Neural cell (in vitro differentiated cells): ENCODE measurements at regions not wholly inside any gene's neighbourhood (a gene's known extent, or its start where the extent isn't known, plus 50 kb on each side); places are given as distances from the start of the nearest gene placed in this dataset.

ENCODE experiments used
- H2AFZ ChIP-seq: fragments of 200-600, 300-800 bp; sonication (generic), shearing (Covaris generic); 2 replicates; pipeline ENCODE4 v1.6.0; 2014; ENCODE audit warnings: low read depth, mild to moderate bottlenecking, antibody characterized with exemption, low read length, moderate library complexity
- H3F3A ChIP-seq: fragments of 200-600 bp; shearing (Covaris generic); 2 replicates; pipeline ENCODE4 v1.6.1; 2016; ENCODE audit warnings: mild to moderate bottlenecking, moderate library complexity, mixed read lengths, antibody characterized with exemption, low read length; ENCODE audit not compliant: insufficient read depth, poor library complexity, severe bottlenecking
- H3K27ac ChIP-seq: fragments of 200-600, 300-800 bp; sonication (generic), shearing (Covaris generic); 2 replicates; pipeline ENCODE4 v1.5.1; 2014; ENCODE audit warnings: mild to moderate bottlenecking, low read length, moderate library complexity
- H3K27me3 ChIP-seq: fragments of 300-800, 200-600 bp; sonication (generic), shearing (Covaris generic); 2 replicates; pipeline ENCODE4 v1.6.0; 2014; ENCODE audit warnings: mild to moderate bottlenecking, low read depth, low read length, moderate library complexity; ENCODE audit not compliant: insufficient read depth
- H3K36me3 ChIP-seq: fragments of 300-800, 200-600 bp; sonication (generic), shearing (Covaris generic); 2 replicates; pipeline ENCODE4 v1.5.1; 2014; ENCODE audit warnings: mild to moderate bottlenecking, antibody characterized with exemption, low read length, moderate library complexity; ENCODE audit not compliant: insufficient read depth
- H3K4me2 ChIP-seq: fragments of 300-800, 200-600 bp; sonication (generic), shearing (Covaris generic); 2 replicates; pipeline ENCODE4 v1.6.0; 2014; ENCODE audit warnings: mild to moderate bottlenecking, low read length
- H3K4me3 ChIP-seq: fragments of 300-800, 200-600 bp; sonication (generic), shearing (Covaris generic); 2 replicates; pipeline ENCODE4 v1.5.1; 2014; ENCODE audit warnings: mild to moderate bottlenecking, low read length, moderate library complexity
- H3K79me2 ChIP-seq: fragments of 200-600 bp; shearing (Covaris generic); replicated peaks from 2 replicates; pipeline ENCODE4 v1.6.0; 2014; ENCODE audit warnings: mild to moderate bottlenecking, low read length, moderate library complexity; ENCODE audit not compliant: insufficient read depth
- H3K9ac ChIP-seq: fragments of 300-800, 200-600 bp; sonication (generic), shearing (Covaris generic); 2 replicates; pipeline ENCODE4 v1.6.1; 2016; ENCODE audit warnings: mild to moderate bottlenecking, low read length, mixed read lengths
- H3K9me2 ChIP-seq: fragments of 200-600 bp; shearing (Covaris generic); 2 replicates; pipeline ENCODE4 v1.6.1; 2016; ENCODE audit warnings: mild to moderate bottlenecking, low read length, mixed read lengths; ENCODE audit not compliant: insufficient read depth
- H3K9me3 ChIP-seq: fragments of 200-600, 300-800 bp; sonication (generic), shearing (Covaris generic); 2 replicates; pipeline ENCODE4 v1.6.1; 2016; ENCODE audit warnings: mild to moderate bottlenecking, mixed run types, low read length, moderate library complexity, mixed read lengths
- H4K20me1 ChIP-seq: fragments of 200-600 bp; shearing (Covaris generic); 2 replicates; pipeline ENCODE4 v1.6.1; 2016; ENCODE audit warnings: mild to moderate bottlenecking, mixed run types; ENCODE audit not compliant: insufficient read depth
- EP300 ChIP-seq: fragments of 450-650 bp; conservative IDR thresholded peaks from 2 replicates; pipeline ENCODE4 v1.6.1; 2014; ENCODE audit warnings: antibody characterized with exemption, mild to moderate bottlenecking, moderate library complexity; ENCODE audit not compliant: poor library complexity, severe bottlenecking
- EZH2 ChIP-seq: fragments of 200-600, 300-800 bp; shearing (Covaris generic), sonication (generic); IDR thresholded peaks from 2 replicates; pipeline ENCODE4 v1.6.1; 2014; ENCODE audit warnings: antibody characterized with exemption, low read length, borderline replicate concordance, mild to moderate bottlenecking; ENCODE audit not compliant: insufficient read depth, poor library complexity, severe bottlenecking
- MXI1 ChIP-seq: fragments of 450-650 bp; conservative IDR thresholded peaks from 2 replicates; pipeline ENCODE4 v1.6.1; 2014; ENCODE audit warnings: antibody characterized with exemption, mild to moderate bottlenecking; ENCODE audit not compliant: poor library complexity, severe bottlenecking
- POLR2AphosphoS5 ChIP-seq: IDR thresholded peaks from 2 replicates; pipeline ENCODE4 v1.6.1; 2012
- RAD21 ChIP-seq: fragments of 450-650 bp; conservative IDR thresholded peaks from 2 replicates; pipeline ENCODE4 v1.6.1; 2014; ENCODE audit warnings: antibody characterized with exemption, mild to moderate bottlenecking, moderate library complexity
- SMC3 ChIP-seq: fragments of 450-650 bp; conservative IDR thresholded peaks from 2 replicates; pipeline ENCODE4 v1.6.1; 2014; ENCODE audit warnings: antibody characterized with exemption, mild to moderate bottlenecking, moderate library complexity; ENCODE audit not compliant: poor library complexity
- TAF1 ChIP-seq: IDR thresholded peaks from 2 replicates; pipeline ENCODE4 v1.6.1; 2012; ENCODE audit warnings: low read depth
- TF ChIP-seq, protein P1 (sequence below): fragments of 450-650 bp; IDR thresholded peaks from 2 replicates; pipeline ENCODE4 v1.5.1; 2014; ENCODE audit warnings: antibody characterized with exemption, mild to moderate bottlenecking, moderate library complexity; ENCODE audit not compliant: poor library complexity, severe bottlenecking
- TF ChIP-seq, protein P2 (sequence below): IDR thresholded peaks from 2 replicates; pipeline ENCODE4 v1.6.1; 2012; ENCODE audit warnings: borderline replicate concordance

DNA sequence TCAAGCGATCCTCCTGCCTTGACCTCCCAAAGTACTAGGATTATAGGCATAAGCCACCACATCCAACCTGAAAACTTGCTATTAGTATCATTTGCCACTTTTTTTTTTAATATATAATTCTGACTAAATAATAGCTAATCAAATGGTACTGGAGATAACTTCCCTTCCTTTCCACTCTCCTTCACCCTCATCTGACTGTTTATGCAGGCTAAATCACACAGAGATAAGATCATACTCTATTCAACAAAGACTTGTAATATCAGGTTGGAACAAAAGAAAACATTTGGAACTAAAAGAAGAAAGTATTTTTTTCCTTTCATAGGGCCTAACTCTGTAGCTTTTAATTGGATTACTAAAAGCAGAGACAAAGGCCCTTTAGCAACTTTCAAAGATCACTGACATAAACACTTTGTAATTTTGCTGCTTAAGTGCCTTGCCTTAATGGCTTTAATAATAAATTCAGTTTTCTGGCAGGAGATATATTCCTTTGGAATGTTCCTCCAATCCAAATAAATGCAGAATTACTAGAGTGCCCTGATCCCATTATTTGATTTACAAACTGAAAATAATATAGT is 198.7 kb upstream of the ASCC3 start:
- Histone ChIP-seq H3F3A (no peaks in the 10 kb centered on the region), H3K79me2 (no peaks in the 10 kb centered on the region), H3K4me2 (no peak overlapping the region), H3K9me3 (no peaks in the 10 kb centered on the region), H3K9ac (no peak overlapping the region), H3K9me2 (no peaks in the 10 kb centered on the region), H3K36me3 (no peaks in the 10 kb centered on the region), H3K27ac (no peak overlapping the region), H3K27me3 (no peaks in the 10 kb centered on the region), H2AFZ (no peak overlapping the region), H3K4me3 (no peak overlapping the region), H4K20me1 (no peaks in the 10 kb centered on the region)
- no peak for TF ChIP-seq TAF1
- no peak for TF ChIP-seq SMC3
- TF ChIP-seq, protein P1, sequence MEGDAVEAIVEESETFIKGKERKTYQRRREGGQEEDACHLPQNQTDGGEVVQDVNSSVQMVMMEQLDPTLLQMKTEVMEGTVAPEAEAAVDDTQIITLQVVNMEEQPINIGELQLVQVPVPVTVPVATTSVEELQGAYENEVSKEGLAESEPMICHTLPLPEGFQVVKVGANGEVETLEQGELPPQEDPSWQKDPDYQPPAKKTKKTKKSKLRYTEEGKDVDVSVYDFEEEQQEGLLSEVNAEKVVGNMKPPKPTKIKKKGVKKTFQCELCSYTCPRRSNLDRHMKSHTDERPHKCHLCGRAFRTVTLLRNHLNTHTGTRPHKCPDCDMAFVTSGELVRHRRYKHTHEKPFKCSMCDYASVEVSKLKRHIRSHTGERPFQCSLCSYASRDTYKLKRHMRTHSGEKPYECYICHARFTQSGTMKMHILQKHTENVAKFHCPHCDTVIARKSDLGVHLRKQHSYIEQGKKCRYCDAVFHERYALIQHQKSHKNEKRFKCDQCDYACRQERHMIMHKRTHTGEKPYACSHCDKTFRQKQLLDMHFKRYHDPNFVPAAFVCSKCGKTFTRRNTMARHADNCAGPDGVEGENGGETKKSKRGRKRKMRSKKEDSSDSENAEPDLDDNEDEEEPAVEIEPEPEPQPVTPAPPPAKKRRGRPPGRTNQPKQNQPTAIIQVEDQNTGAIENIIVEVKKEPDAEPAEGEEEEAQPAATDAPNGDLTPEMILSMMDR, result no peak
- TF ChIP-seq RAD21, result no peak
- TF ChIP-seq POLR2AphosphoS5, result no peak
- no peak for TF ChIP-seq EP300
- no peak for TF ChIP-seq EZH2
- no peak for TF ChIP-seq MXI1
- TF ChIP-seq, protein P2, sequence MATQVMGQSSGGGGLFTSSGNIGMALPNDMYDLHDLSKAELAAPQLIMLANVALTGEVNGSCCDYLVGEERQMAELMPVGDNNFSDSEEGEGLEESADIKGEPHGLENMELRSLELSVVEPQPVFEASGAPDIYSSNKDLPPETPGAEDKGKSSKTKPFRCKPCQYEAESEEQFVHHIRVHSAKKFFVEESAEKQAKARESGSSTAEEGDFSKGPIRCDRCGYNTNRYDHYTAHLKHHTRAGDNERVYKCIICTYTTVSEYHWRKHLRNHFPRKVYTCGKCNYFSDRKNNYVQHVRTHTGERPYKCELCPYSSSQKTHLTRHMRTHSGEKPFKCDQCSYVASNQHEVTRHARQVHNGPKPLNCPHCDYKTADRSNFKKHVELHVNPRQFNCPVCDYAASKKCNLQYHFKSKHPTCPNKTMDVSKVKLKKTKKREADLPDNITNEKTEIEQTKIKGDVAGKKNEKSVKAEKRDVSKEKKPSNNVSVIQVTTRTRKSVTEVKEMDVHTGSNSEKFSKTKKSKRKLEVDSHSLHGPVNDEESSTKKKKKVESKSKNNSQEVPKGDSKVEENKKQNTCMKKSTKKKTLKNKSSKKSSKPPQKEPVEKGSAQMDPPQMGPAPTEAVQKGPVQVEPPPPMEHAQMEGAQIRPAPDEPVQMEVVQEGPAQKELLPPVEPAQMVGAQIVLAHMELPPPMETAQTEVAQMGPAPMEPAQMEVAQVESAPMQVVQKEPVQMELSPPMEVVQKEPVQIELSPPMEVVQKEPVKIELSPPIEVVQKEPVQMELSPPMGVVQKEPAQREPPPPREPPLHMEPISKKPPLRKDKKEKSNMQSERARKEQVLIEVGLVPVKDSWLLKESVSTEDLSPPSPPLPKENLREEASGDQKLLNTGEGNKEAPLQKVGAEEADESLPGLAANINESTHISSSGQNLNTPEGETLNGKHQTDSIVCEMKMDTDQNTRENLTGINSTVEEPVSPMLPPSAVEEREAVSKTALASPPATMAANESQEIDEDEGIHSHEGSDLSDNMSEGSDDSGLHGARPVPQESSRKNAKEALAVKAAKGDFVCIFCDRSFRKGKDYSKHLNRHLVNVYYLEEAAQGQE, result no peak

DNA sequence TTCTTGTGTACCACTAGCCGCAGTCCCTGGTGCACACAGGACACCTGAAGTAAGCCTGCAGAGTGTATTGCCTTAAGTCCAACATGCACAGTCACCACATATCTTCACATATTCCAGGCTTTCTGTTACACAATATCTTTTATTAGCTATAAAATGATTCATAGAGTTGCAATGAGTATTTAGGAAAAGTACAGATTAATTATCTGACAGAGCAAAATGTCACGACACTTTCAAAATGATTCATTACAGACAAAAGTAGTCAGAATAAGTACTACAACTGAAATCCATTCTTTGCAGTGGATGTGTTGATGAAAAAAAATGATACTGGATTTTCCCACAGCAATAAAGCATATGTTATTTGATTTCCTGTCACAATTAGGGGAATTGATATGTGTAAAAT is 199.5 kb upstream of the ASCC3 start:
- no peak overlapping the region for H3K9ac ChIP-seq

More for the DNA sequence above, 199.5 kb upstream of the ASCC3 start:
- no peaks in the 10 kb centered on the region for H3K36me3 ChIP-seq
- no peaks in the 10 kb centered on the region for H3K27me3 ChIP-seq
- no peaks in the 10 kb centered on the region for H3F3A ChIP-seq
- no peaks in the 10 kb centered on the region for H4K20me1 ChIP-seq
- no peak overlapping the region for H2AFZ ChIP-seq
- H3K9me2 ChIP-seq, result no peaks in the 10 kb centered on the region
- no peak overlapping the region for H3K4me3 ChIP-seq
- H3K9me3 ChIP-seq, result no peaks in the 10 kb centered on the region
- H3K27ac ChIP-seq, result no peak overlapping the region
- TF ChIP-seq POLR2AphosphoS5, result no peak
- TF ChIP-seq, protein P2, result no peak
- TF ChIP-seq TAF1, result no peak
- no peaks in the 10 kb centered on the region for H3K79me2 ChIP-seq
- no peak overlapping the region for H3K4me2 ChIP-seq
